Panc1 (cell line): ENCODE measurements at regions not wholly inside any gene's neighbourhood (a gene's known extent, or its start where the extent isn't known, plus 50 kb on each side); places are given as distances from the start of the nearest gene placed in this dataset.

Experiments used
- ATAC-seq: fragments of 200-7000 bp; cut with Tn5 transposase; 2 replicates; pipeline ENCODE4 v1.9.1; 2020; ENCODE audit warnings: mild to moderate bottlenecking, moderate library complexity
- BruUV-seq: library from RNA; stranded (reverse); fragments of 400-500 nt; replicated peaks from 2 replicates; lab custom pipeline; 2021; lab: Mats Ljungman, UMichigan
- CTCF ChIA-PET: fragments of 300-600 bp; sonication (Branson Sonifier 250); formaldehyde crosslinking; loops from one replicate; lab custom pipeline; 2022; ENCODE audit warnings: antibody characterized with exemption; lab: Charles Lee
- POLR2A ChIA-PET: fragments of 300-600 bp; sonication (Branson Sonifier 250); formaldehyde crosslinking; loops from one replicate; lab custom pipeline; 2022; ENCODE audit warnings: antibody characterized with exemption; lab: Charles Lee
- DNase-seq: peaks from one replicate; pipeline ENCODE4 v3.0.0-alpha.2; 2010; ENCODE audit warnings: low read depth, low spot score
- H3K27ac ChIP-seq: 2 replicates; pipeline ENCODE4 v1.5.1; 2011; ENCODE audit warnings: mild to moderate bottlenecking, low read length, inconsistent platforms
- H3K27me3 ChIP-seq: fragments of 200-500 bp; sonication (Bioruptor generic); 2 replicates; pipeline ENCODE4 v1.6.0; 2014; ENCODE audit warnings: low read length, inconsistent platforms; ENCODE audit not compliant: control insufficient read depth, insufficient read depth
- H3K36me3 ChIP-seq: fragments of 200-500 bp; sonication (Bioruptor generic); 2 replicates; pipeline ENCODE4 v1.5.1; 2014; ENCODE audit warnings: inconsistent platforms, mild to moderate bottlenecking, low read length, moderate library complexity; ENCODE audit not compliant: control insufficient read depth, insufficient read depth
- H3K4me1 ChIP-seq: 2 replicates; pipeline ENCODE4 v1.5.1; 2011; ENCODE audit warnings: inconsistent platforms, mild to moderate bottlenecking, low read length, moderate library complexity; ENCODE audit not compliant: control insufficient read depth, insufficient read depth
- H3K4me3 ChIP-seq, 2 experiments: 2 replicates each; pipeline ENCODE4 v1.5.1; 2011 to 2012; ENCODE audit warnings: low read depth in 2 of 2, low read length in 2 of 2, mild to moderate bottlenecking in 2 of 2, inconsistent platforms in 1 of 2, moderate library complexity in 1 of 2
- H3K9me3 ChIP-seq: fragments of 200-500 bp; sonication (Bioruptor generic); 2 replicates; pipeline ENCODE4 v1.5.1; 2014; ENCODE audit warnings: low read depth, mild to moderate bottlenecking, inconsistent platforms, low read length, moderate library complexity; ENCODE audit not compliant: control insufficient read depth, insufficient read depth
- CTCF ChIP-seq: fragments of 450-650 bp; IDR thresholded peaks from 2 replicates; pipeline ENCODE4 v1.5.1; 2017; ENCODE audit warnings: mild to moderate bottlenecking
- POLR2AphosphoS5 ChIP-seq: IDR thresholded peaks from 2 replicates; pipeline ENCODE4 v1.6.1; 2012; ENCODE audit warnings: mild to moderate bottlenecking, low read depth, low read length, moderate library complexity
- SIN3A ChIP-seq: IDR thresholded peaks from 2 replicates; pipeline ENCODE4 v1.6.1; 2012; ENCODE audit warnings: low read depth, mild to moderate bottlenecking, low read length, moderate library complexity, borderline replicate concordance; ENCODE audit not compliant: insufficient read depth
- TCF7L2 ChIP-seq: IDR thresholded peaks from 2 replicates; pipeline ENCODE4 v1.6.1; 2011; ENCODE audit warnings: mild to moderate bottlenecking, low read depth, low read length, inconsistent platforms
- in situ Hi-C: cut with HindIII; loops from 2 replicates; pipeline ENCODE4 v1.10.0; 2016; ENCODE audit warnings: low sequenced_read_pairs, low pct_unique_long_range_greater_than_20kb
- intact Hi-C: fragments of 100-400 bp; cut with micrococcal nuclease; formaldehyde crosslinking; loops from one replicate; pipeline ENCODE4 v1.10.0; 2022; ENCODE audit not compliant: unreplicated experiment
- TF ChIP-seq, protein P1 (sequence below), 2 experiments: IDR thresholded peaks; 2 replicates each; pipeline ENCODE4 v1.6.1; 2011 to 2012; ENCODE audit warnings: low read depth in 2 of 2, control low read depth in 1 of 2, low read length in 1 of 2, mild to moderate bottlenecking in 1 of 2, moderate library complexity in 1 of 2; ENCODE audit not compliant: insufficient read depth in 1 of 2

GRCh38 chr13:90564566-90564965 is 782.9 kb upstream of the MIR17HG start:
- H3K36me3 ChIP-seq, result no peaks in the 10 kb centered on the region
- H3K4me1 ChIP-seq, result no peaks in the 10 kb centered on the region
- TF ChIP-seq POLR2AphosphoS5 (no peak), TCF7L2 (no peak), SIN3A (no peak), CTCF (no peak)
- TF ChIP-seq, protein P1, sequence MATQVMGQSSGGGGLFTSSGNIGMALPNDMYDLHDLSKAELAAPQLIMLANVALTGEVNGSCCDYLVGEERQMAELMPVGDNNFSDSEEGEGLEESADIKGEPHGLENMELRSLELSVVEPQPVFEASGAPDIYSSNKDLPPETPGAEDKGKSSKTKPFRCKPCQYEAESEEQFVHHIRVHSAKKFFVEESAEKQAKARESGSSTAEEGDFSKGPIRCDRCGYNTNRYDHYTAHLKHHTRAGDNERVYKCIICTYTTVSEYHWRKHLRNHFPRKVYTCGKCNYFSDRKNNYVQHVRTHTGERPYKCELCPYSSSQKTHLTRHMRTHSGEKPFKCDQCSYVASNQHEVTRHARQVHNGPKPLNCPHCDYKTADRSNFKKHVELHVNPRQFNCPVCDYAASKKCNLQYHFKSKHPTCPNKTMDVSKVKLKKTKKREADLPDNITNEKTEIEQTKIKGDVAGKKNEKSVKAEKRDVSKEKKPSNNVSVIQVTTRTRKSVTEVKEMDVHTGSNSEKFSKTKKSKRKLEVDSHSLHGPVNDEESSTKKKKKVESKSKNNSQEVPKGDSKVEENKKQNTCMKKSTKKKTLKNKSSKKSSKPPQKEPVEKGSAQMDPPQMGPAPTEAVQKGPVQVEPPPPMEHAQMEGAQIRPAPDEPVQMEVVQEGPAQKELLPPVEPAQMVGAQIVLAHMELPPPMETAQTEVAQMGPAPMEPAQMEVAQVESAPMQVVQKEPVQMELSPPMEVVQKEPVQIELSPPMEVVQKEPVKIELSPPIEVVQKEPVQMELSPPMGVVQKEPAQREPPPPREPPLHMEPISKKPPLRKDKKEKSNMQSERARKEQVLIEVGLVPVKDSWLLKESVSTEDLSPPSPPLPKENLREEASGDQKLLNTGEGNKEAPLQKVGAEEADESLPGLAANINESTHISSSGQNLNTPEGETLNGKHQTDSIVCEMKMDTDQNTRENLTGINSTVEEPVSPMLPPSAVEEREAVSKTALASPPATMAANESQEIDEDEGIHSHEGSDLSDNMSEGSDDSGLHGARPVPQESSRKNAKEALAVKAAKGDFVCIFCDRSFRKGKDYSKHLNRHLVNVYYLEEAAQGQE (IDR thresholded peaks at IDR 0.05; ENCODE audit: insufficient read depth in 1 of 2, low read depth in 2 of 2, low read length in 1 of 2), result no peak
- no peak overlapping the region for H3K27ac ChIP-seq
- no peak for DNase-seq
- no TSS peak for BruUV-seq
- no peaks in the 10 kb centered on the region for H3K27me3 ChIP-seq
- CTCF ChIA-PET, result no interaction called here
- intact Hi-C loops (no loop called here), in situ Hi-C loops (no loop called here)
- POLR2A ChIA-PET, result no interaction called here
- H3K9me3 ChIP-seq, result no peaks in the 10 kb centered on the region
- ATAC-seq, result no peak
- no peak overlapping the region for H3K4me3 ChIP-seq

DNA sequence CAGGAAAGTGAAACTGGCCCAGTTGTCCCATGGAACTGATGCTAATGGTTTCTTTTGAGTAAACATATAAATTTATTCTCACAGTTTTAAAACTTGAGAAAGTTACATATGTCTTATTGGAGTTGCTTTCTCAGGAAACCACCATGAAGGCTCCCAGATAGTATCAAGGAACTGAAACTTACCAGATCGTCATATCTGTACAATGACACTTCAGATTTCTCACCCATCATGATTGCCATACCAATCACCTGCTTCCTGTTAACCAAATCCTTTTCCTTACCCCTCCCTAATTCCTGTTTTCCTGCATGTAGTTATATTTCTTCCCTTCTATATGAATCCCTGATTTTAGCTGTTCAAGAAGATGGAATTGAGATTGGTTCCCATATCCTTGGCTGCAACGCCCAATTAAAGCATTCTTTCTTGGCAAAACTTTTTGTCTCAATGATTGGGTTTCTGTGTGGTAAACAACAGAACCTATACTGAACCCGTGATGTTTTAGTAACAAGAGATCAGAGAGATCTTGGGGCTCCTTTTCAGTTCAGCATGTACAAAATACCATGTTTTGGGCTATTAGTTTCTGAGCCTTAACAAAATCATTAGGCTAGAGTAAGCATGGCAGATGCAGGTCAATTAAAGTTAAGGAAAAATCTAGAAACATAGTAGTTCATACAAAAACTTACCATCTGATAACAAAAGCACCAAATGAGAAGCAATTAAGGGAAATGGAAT is 781.3 kb upstream of the MIR17HG start:
- TF ChIP-seq POLR2AphosphoS5 (no peak), SIN3A (no peak), CTCF (no peak), TCF7L2 (no peak)
- TF ChIP-seq, protein P1 (IDR thresholded peaks at IDR 0.05; ENCODE audit: insufficient read depth in 1 of 2, low read depth in 2 of 2, low read length in 1 of 2), result no peak

More for the DNA sequence above, 781.3 kb upstream of the MIR17HG start:
- H3K9me3 ChIP-seq, result no peaks in the 10 kb centered on the region
- no peak for DNase-seq
- no TSS peak for BruUV-seq
- intact Hi-C loops, result no loop called here
- H3K27me3 ChIP-seq, result no peaks in the 10 kb centered on the region
- CTCF ChIA-PET, result no interaction called here
- POLR2A ChIA-PET, result no interaction called here
- H3K36me3 ChIP-seq, result no peaks in the 10 kb centered on the region
- no peak for ATAC-seq
- no peak overlapping the region for H3K4me3 ChIP-seq
- in situ Hi-C loops, result no loop called here
- no peak overlapping the region for H3K27ac ChIP-seq
- H3K4me1 ChIP-seq, result no peaks in the 10 kb centered on the region
